Stimulated activated naive B cell treated with anti-CD40 and anti-IgM and Interleukin-4, amounts not matched to agents 10 μg/mL and 1 μg/mL and 100 μg/mL, for 72 hours (primary cell): ENCODE measurements at regions not wholly inside any gene's neighbourhood (a gene's known extent, or its start where the extent isn't known, plus 50 kb on each side); places are given as distances from the start of the nearest gene placed in this dataset.
"Not testable (repeated sequence)": the region's sequence is repeated elsewhere in the genome, so short reads cannot be mapped to it uniquely, and the experiment has no call there.

Experiments used
- ATAC-seq, 2 donors: fragments of 150-1000 bp; cut with Tn5 transposase; replicated peaks; 2 replicates each; pipeline ENCODE4 v1.10.0; 2021; ENCODE audit warnings: moderate library complexity in 1 of 2
- DNase-seq: peaks from one replicate; pipeline ENCODE4 v3.0.0; 2021
- H3K27ac Mint-ChIP-seq: one replicate; pipeline ENCODE4 v1.8.0; 2022; ENCODE audit warnings: mild to moderate bottlenecking, mixed read lengths
- H3K27me3 Mint-ChIP-seq, 2 donors: one replicate each; pipeline ENCODE4 v1.8.0; 2022; ENCODE audit warnings: mixed read lengths in 2 of 2
- H3K36me3 Mint-ChIP-seq, 2 donors: one replicate each; pipeline ENCODE4 v1.8.0; 2022; ENCODE audit warnings: mixed read lengths in 2 of 2, mild to moderate bottlenecking in 1 of 2
- H3K4me1 Mint-ChIP-seq, 2 donors: one replicate each; pipeline ENCODE4 v1.8.0; 2022; ENCODE audit warnings: mixed read lengths in 2 of 2, mild to moderate bottlenecking in 1 of 2
- H3K4me3 Mint-ChIP-seq, 2 donors: one replicate each; pipeline ENCODE4 v1.8.0; 2022; ENCODE audit warnings: mild to moderate bottlenecking in 2 of 2, mixed read lengths in 2 of 2, moderate library complexity in 1 of 2
- H3K9me3 Mint-ChIP-seq, 2 donors: one replicate each; pipeline ENCODE4 v1.8.0; 2022; ENCODE audit warnings: mixed read lengths in 2 of 2, mild to moderate bottlenecking in 1 of 2

DNA sequence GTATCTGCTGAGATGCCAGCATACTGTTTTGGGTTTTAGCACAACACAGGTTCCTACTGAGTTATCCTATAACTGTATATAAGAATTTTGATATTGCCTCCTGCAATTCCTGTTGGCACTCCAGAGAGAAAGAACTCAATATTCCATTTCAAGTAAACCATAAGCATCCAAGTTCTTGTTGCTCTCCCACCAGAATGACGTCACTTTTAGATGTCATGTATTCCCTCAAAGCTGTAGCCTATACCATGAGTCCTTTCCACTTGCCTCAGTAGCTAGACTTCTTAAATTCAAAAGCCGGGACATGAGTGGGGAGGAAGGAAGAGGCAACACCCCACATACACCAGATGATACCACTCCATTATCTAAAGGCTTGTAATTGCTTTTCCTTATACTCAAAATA is 171.5 kb downstream of the ALDH8A1 start:
- no peaks in the 10 kb centered on the region for H3K4me1 Mint-ChIP-seq
- ATAC-seq (no peak), DNase-seq (no peak)
- H3K36me3 Mint-ChIP-seq, result peaks cover 0 to 3% of the 10 kb centered on the region in 2 donors
- H3K4me3 Mint-ChIP-seq, result no peak overlapping the region
- H3K27me3 Mint-ChIP-seq, result peaks cover 9 to 17% of the 10 kb centered on the region in 2 donors
- no peak overlapping the region for H3K27ac Mint-ChIP-seq
- peaks cover 5 to 12% of the 10 kb centered on the region in 2 donors for H3K9me3 Mint-ChIP-seq

- Mint-ChIP-seq H3K9me3 (peaks cover 0 to 9% of the 10 kb centered on the region in 2 donors), H3K4me3 (no peak overlapping the region), H3K36me3 (no peaks in the 10 kb centered on the region), H3K27me3 (peaks cover 9 to 17% of the 10 kb centered on the region in 2 donors), H3K27ac (no peak overlapping the region), H3K4me1 (no peaks in the 10 kb centered on the region)
- DNase-seq, result no peak
- no peak for ATAC-seq
These were observed 175.7 kb downstream of the ALDH8A1 start for GRCh38 chr6:134774201-134774638.

DNA sequence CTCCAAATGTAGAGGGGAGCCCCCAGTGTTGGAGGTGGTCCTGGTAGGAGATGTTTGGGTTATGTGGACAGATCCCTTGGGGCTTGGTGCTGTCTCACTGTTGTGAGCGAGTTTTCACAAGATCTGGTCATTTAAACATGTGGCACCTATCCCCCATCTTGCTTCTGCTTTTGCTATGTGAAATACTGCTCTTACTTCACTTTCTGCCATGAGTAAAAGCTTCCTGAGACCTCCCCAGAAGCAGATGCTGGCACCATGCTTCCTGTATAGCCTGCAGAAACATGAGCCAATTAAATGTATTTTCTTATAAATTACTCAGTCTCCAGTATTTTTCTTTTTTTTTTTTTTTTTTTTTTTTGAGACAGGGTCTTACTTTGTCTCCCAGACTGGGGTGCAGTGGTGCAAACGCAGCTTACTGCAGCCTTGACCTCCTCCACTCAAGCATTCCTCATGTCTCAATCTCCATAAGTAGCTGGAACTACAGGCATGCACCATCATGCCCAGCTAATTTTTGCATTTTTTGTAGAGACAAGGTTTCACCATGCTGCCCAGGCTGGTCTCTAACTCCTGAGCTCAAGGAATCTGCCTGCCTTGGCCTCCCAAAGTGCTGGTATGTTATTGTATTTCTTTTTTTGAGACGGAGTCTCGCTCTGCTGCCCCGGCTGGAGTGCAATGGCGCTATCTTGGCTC is 177.1 kb downstream of the ALDH8A1 start:
- Mint-ChIP-seq H3K27me3 (peaks cover 14 to 23% of the 10 kb centered on the region in 2 donors), H3K4me1 (no peaks in the 10 kb centered on the region), H3K9me3 (peaks cover 0 to 7% of the 10 kb centered on the region in 2 donors), H3K27ac (no peak overlapping the region), H3K4me3 (no peak overlapping the region), H3K36me3 (no peaks in the 10 kb centered on the region)
- DNase-seq, result no peak
- no peak for ATAC-seq

- H3K27ac Mint-ChIP-seq, result no peak overlapping the region
- H3K36me3 Mint-ChIP-seq, result no peaks in the 10 kb centered on the region
- peaks cover 5 to 10% of the 10 kb centered on the region in 2 donors for H3K27me3 Mint-ChIP-seq
- DNase-seq (no peak), ATAC-seq (no peak)
- H3K9me3 Mint-ChIP-seq, result no peaks in the 10 kb centered on the region
- no peak overlapping the region for H3K4me3 Mint-ChIP-seq
- H3K4me1 Mint-ChIP-seq, result no peaks in the 10 kb centered on the region
These were observed 181.0 kb downstream of the ALDH8A1 start for GRCh38 chr6:134768931-134769330.

DNA sequence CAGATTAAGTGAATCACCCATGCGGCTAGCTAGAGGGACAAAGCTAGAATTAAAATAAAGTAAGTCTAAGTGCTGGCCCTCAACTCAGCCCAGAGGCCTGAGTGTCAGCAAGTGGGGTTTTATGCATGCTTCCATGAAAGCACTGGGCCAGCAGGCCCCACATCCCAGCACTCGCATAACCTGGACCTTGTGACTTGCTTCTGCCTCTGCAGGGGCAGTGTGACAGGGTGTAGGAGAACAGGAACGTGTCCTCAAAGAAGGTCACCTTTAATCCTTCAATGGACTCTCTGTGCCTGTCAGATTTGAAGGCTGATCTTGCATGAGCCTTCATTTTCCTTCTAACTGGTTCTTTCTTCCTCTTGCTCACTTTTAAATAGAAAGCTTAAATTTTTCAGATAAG is 183.4 kb downstream of the ALDH8A1 start:
- no peak overlapping the region for H3K27ac Mint-ChIP-seq
- H3K36me3 Mint-ChIP-seq, result no peaks in the 10 kb centered on the region
- ATAC-seq, result no peak
- H3K9me3 Mint-ChIP-seq, result no peaks in the 10 kb centered on the region
- no peak overlapping the region for H3K4me3 Mint-ChIP-seq
- H3K4me1 Mint-ChIP-seq, result no peaks in the 10 kb centered on the region
- peaks cover 5 to 10% of the 10 kb centered on the region in 2 donors for H3K27me3 Mint-ChIP-seq
- no peak for DNase-seq

- Mint-ChIP-seq H3K4me3 (no peak overlapping the region), H3K27me3 (peaks cover 5 to 10% of the 10 kb centered on the region in 2 donors), H3K36me3 (no peaks in the 10 kb centered on the region), H3K27ac (no peak overlapping the region), H3K9me3 (no peaks in the 10 kb centered on the region), H3K4me1 (no peaks in the 10 kb centered on the region)
- DNase-seq, result no peak
- ATAC-seq, result no peak
These were observed 185.2 kb downstream of the ALDH8A1 start for GRCh38 chr6:134764741-134765140.

DNA sequence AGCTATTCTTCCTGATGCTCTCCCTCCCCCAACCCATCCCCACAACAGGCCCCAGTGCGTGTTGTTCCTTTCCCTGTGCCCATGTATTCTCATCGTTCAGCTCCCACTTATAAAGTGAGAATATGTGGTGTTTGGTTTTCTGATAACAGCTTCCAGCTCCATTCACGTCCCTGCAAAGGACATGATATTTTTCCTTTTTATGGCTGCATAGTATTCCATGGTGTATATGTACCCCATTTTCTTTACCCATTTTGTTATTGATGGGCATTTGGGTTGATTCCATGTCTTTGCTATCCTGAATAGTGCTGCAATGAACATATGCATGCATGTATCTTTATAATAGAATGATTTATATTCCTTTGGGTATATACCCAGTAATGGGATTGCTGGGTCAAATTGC is 186.3 kb downstream of the ALDH8A1 start:
- not testable (repeated sequence) for H3K4me3 Mint-ChIP-seq, H3K27ac Mint-ChIP-seq, H3K4me1 Mint-ChIP-seq, H3K9me3 Mint-ChIP-seq, ATAC-seq, DNase-seq, H3K36me3 Mint-ChIP-seq, H3K27me3 Mint-ChIP-seq

GRCh38 chr6:134758621-134759020 is 191.3 kb downstream of the ALDH8A1 start:
- Mint-ChIP-seq H3K36me3 (no peaks in the 10 kb centered on the region), H3K4me3 (no peak overlapping the region), H3K27ac (no peak overlapping the region), H3K9me3 (no peaks in the 10 kb centered on the region), H3K27me3 (peaks cover 4 to 6% of the 10 kb centered on the region in 2 donors), H3K4me1 (no peaks in the 10 kb centered on the region)
- DNase-seq (no peak), ATAC-seq (no peak)

- no peak for ATAC-seq
- H3K36me3 Mint-ChIP-seq, result no peaks in the 10 kb centered on the region
These were observed 192.0 kb downstream of the ALDH8A1 start for GRCh38 chr6:134757911-134758361.

GRCh38 chr6:134756374-134757025 is 193.4 kb downstream of the ALDH8A1 start:
- Mint-ChIP-seq H3K4me3 (no peak overlapping the region), H3K36me3 (no peaks in the 10 kb centered on the region), H3K27ac (no peak overlapping the region), H3K9me3 (no peaks in the 10 kb centered on the region), H3K27me3 (peaks cover 4 to 6% of the 10 kb centered on the region in 2 donors), H3K4me1 (no peaks in the 10 kb centered on the region)
- ATAC-seq, result no peak
- no peak for DNase-seq

More at GRCh38 chr6:134757911-134758361, 192.0 kb downstream of the ALDH8A1 start:
- H3K9me3 Mint-ChIP-seq, result no peaks in the 10 kb centered on the region
- H3K4me1 Mint-ChIP-seq, result no peaks in the 10 kb centered on the region
- DNase-seq, result no peak
- peaks cover 4 to 6% of the 10 kb centered on the region in 2 donors for H3K27me3 Mint-ChIP-seq
- H3K27ac Mint-ChIP-seq, result no peak overlapping the region
- no peak overlapping the region for H3K4me3 Mint-ChIP-seq

DNA sequence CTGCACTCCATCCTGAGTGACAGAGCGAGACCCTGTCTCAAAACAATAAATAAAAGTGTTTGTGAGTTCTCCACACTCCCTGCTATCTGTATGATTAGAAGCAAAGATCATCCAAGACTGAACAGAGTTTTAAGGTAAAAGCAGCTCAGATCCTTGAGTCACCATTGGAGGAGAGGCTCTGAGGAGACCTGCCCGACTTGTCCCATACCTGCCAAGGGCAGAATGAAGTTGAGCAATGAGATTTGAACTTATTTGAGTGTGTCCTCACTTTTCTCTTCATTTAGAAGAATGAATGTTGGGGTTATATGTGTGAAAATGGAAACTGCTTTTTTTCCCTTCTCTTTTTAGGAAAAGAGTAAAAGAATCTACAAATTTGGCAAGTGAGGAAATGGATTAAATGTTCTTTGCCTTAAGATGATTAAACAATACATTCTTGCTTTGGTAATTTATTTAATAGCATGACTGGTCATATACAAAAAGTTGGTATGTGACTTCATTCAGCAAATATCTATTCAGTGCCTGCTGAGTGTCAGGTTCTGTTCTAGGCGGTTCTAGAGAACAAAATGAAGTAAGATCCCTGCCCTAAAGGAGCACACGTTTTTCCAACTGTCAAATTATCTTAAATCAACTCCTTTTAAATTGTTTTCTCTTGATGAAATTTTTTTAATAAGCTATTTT is 195.7 kb downstream of the ALDH8A1 start:
- Mint-ChIP-seq H3K9me3 (no peaks in the 10 kb centered on the region), H3K4me3 (no peak overlapping the region), H3K36me3 (no peaks in the 10 kb centered on the region), H3K4me1 (no peaks in the 10 kb centered on the region), H3K27ac (no peak overlapping the region), H3K27me3 (peaks cover 6 to 11% of the 10 kb centered on the region in 2 donors)
- ATAC-seq (no peak), DNase-seq (no peak)

DNA sequence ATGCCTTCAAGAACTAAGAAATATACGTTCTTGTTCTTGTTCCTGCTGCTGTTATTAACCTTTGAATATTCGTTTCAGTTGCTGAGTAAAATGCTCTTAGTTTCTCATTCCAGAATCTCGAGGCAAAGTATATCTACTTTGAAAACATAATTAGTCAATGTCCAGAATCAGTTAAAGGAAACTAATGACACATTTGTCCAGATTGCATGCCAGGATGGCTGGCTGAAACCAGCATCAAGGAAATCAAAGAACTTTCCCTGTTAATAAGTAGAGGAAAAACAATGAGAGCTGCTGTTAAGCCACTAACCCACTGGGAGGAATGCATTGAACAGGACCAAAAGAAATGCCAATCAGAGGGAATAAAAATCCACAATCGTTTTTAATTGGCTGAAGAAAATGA is 196.9 kb downstream of the ALDH8A1 start:
- Mint-ChIP-seq H3K4me3 (no peak overlapping the region), H3K4me1 (no peaks in the 10 kb centered on the region), H3K27ac (no peak overlapping the region), H3K36me3 (no peaks in the 10 kb centered on the region), H3K9me3 (no peaks in the 10 kb centered on the region), H3K27me3 (peaks cover 6 to 11% of the 10 kb centered on the region in 2 donors)
- ATAC-seq (no peak), DNase-seq (no peak)

DNA sequence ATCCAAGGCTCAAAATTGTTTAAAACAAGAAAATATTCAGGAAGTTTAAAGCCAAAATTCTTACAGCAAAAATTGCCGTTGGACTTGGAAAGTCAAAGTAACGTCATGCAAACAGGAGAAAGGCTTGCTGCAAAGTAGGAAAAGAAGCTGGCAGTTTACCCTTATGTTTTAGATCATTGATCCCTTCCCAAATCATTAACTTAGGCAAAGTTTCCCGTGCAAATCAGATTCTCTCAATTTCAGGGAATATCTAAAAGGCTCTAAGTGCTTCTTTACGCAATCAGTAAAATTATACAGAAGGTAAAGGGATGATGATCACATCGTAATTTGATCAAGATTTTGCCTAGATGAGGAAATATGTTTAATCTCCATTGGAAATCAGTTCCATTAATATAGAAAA is 197.5 kb downstream of the ALDH8A1 start:
- no peak overlapping the region for H3K4me3 Mint-ChIP-seq
- H3K27me3 Mint-ChIP-seq, result peaks cover 6 to 11% of the 10 kb centered on the region in 2 donors
- H3K36me3 Mint-ChIP-seq, result no peaks in the 10 kb centered on the region
- H3K9me3 Mint-ChIP-seq, result peaks cover 0 to under 1% of the 10 kb centered on the region in 2 donors
- no peak for ATAC-seq
- H3K4me1 Mint-ChIP-seq, result no peaks in the 10 kb centered on the region
- H3K27ac Mint-ChIP-seq, result no peak overlapping the region
- no peak for DNase-seq

- ATAC-seq, result no peak
- peaks cover 2 to 4% of the 10 kb centered on the region in 2 donors for H3K9me3 Mint-ChIP-seq
- no peaks in the 10 kb centered on the region for H3K4me1 Mint-ChIP-seq
- no peak overlapping the region for H3K27ac Mint-ChIP-seq
- peaks cover 18 to 20% of the 10 kb centered on the region in 2 donors for H3K27me3 Mint-ChIP-seq
- no peak for DNase-seq
- no peak overlapping the region for H3K4me3 Mint-ChIP-seq
- no peaks in the 10 kb centered on the region for H3K36me3 Mint-ChIP-seq
These were observed 199.2 kb downstream of the ALDH8A1 start for GRCh38 chr6:134750669-134751068.
